ENCODE measurements at regions not wholly inside any gene's neighbourhood (a gene's known extent, or its start where the extent isn't known, plus 50 kb on each side); places are given as distances from the start of the nearest gene placed in this dataset.
"Not testable (repeated sequence)": the region's sequence is repeated elsewhere in the genome, so short reads cannot be mapped to it uniquely, and the experiment has no call there.

DNA sequence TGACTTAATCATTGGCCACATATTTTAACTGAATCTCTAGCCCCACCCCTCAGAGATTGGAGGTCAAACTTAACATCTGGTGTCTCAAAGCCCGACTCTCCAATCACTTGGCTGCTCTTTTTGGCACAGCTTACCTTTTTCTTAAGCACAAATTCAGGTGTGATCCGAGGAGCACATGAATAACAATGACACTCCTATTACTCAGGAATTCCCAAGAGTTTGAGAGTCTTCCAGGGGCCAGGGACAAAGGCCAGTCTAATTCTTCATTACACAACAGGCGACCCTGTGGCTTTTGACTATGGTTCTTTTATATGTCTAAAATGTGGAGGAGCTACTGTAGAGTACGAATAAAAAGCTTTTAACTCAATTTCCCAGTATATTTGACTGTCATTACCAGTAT is 190.7 kb upstream of the FAM240B start:
- H3K27me3 Mint-ChIP-seq; H3K9me3 ChIP-seq (ENCODE audit: control insufficient read depth, low read length, poor library complexity, severe bottlenecking); H3K4me3 Mint-ChIP-seq; H3K27ac Mint-ChIP-seq; DNase-seq; H3K4me1 Mint-ChIP-seq; H3K36me3 Mint-ChIP-seq (ENCODE audit: low read depth); ATAC-seq: not testable (repeated sequence)

- not testable (repeated sequence) for H3K27me3 Mint-ChIP-seq; H3K4me3 Mint-ChIP-seq; ATAC-seq; DNase-seq; H3K27ac Mint-ChIP-seq; H3K4me1 Mint-ChIP-seq; H3K9me3 ChIP-seq (ENCODE audit: control insufficient read depth, low read length, poor library complexity, severe bottlenecking); H3K36me3 Mint-ChIP-seq (ENCODE audit: low read depth)
Observed at GRCh38 chr9:38904719-38905118, 184.8 kb upstream of the FAM240B start.

- not testable (repeated sequence) for H3K27ac Mint-ChIP-seq; H3K9me3 ChIP-seq (ENCODE audit: control insufficient read depth, low read length, poor library complexity, severe bottlenecking); H3K27me3 Mint-ChIP-seq; ATAC-seq; H3K4me1 Mint-ChIP-seq; H3K36me3 Mint-ChIP-seq (ENCODE audit: low read depth); DNase-seq; H3K4me3 Mint-ChIP-seq
Observed at GRCh38 chr9:38901534-38902177, 181.7 kb upstream of the FAM240B start.

- not testable (repeated sequence) for DNase-seq; H3K4me3 Mint-ChIP-seq; H3K27ac Mint-ChIP-seq; H3K4me1 Mint-ChIP-seq; H3K36me3 Mint-ChIP-seq (ENCODE audit: low read depth); H3K9me3 ChIP-seq (ENCODE audit: control insufficient read depth, low read length, poor library complexity, severe bottlenecking); H3K27me3 Mint-ChIP-seq; ATAC-seq
Observed at GRCh38 chr9:38896404-38896803, 176.5 kb upstream of the FAM240B start.

DNA sequence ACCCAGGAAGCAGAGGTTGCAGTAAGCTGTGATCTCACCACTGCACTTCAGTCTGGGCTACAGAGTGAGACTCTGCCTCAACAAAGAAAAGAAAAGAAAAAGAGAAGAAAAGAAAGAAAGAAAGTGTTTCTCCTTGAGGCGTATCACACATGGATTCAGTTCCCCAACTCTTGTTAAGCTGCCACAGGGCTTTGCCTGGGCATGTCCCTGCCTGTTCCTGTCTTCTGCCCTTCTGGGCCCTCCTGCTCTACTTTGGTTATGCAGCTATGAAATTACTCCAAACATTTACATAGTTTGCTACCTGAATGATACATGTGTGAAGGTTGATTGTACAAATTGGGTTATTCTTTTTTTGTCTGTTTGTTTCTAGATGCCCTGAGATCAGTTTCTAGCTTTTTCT is 175.3 kb upstream of the FAM240B start:
- H3K4me3 Mint-ChIP-seq; H3K9me3 ChIP-seq (ENCODE audit: control insufficient read depth, low read length, poor library complexity, severe bottlenecking); H3K4me1 Mint-ChIP-seq; H3K27me3 Mint-ChIP-seq; H3K36me3 Mint-ChIP-seq (ENCODE audit: low read depth); ATAC-seq; H3K27ac Mint-ChIP-seq; DNase-seq: not testable (repeated sequence)

DNA sequence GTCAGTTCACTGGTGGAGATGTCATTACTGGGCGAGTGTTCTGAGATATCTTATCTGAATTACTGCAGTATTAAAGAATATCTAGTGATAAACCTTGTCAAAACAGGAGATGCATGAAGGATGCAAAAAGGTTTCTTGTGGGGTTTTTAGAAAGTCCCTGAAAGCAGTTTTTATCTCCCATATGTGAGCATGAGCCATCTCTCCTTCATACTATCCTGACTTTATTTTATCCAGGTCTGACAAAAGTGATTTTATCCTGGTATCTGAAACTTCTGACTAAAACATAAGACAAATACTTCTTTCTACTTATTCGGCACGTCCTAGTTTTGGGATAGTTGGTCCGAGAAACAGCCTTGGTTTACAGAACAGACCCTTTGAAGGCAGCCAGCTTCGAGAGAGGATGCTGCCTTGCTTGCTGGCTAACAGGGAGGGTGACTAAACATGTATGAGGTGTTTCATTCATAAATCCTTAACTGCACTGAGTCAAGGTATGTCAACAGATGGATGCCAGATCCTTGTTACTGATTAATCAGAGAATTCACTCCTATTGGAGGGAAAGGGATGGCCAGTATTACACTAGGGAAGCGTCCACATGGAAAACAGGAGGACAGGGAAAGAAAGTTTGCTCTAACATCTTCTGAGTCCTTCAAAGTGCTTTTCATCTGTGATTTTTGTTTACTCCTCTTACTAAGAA is 172.8 kb upstream of the FAM240B start:
- H3K27me3 Mint-ChIP-seq; H3K27ac Mint-ChIP-seq; ATAC-seq; H3K36me3 Mint-ChIP-seq (ENCODE audit: low read depth); DNase-seq; H3K4me1 Mint-ChIP-seq; H3K9me3 ChIP-seq (ENCODE audit: control insufficient read depth, low read length, poor library complexity, severe bottlenecking); H3K4me3 Mint-ChIP-seq: not testable (repeated sequence)

DNA sequence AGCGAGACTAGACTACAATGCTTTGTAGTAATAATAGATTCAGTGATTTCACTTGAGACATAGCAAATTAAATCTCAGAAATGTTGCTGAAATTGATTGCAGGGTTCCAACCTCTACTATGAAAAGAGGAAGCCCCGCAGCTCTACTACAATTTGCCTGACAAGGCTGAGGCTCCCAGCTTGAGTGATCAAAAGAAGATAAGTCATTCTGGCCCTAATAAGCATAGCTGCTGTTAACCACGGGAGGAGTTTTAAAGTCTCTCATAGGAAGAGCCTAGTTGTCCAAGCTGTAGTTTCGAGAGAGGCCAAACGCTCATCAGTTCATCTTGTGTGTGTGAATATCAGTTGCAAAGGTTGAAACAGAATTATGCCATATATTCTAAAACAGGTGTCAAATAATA is 166.1 kb upstream of the FAM240B start:
- not testable (repeated sequence) for H3K4me1 Mint-ChIP-seq, H3K27ac Mint-ChIP-seq, ATAC-seq

DNA sequence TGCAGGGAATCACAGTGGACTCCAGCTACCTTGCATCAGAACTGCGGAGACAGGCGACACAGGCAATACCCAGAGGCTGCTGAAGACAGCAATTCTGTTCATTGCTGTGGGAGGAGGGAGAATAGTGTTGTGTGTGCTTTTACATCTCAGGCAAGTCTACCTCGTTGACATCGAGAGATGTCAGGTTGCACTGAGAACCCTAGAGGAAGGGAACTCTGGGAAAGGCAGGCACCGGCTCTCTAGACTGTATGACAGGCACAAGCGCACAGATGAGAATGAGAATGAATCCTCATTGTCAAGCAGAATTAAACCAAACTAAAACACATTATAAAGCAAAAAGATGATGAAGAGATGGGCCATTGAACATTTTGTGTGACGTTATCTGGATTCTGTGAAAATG is 155.7 kb upstream of the FAM240B start:
- ATAC-seq; H3K9me3 ChIP-seq (ENCODE audit: control insufficient read depth, low read length, poor library complexity, severe bottlenecking); H3K4me1 Mint-ChIP-seq; H3K36me3 Mint-ChIP-seq (ENCODE audit: low read depth); H3K27me3 Mint-ChIP-seq; H3K4me3 Mint-ChIP-seq; H3K27ac Mint-ChIP-seq; DNase-seq: not testable (repeated sequence)

More for the DNA sequence above, 166.1 kb upstream of the FAM240B start:
- not testable (repeated sequence) for H3K27me3 Mint-ChIP-seq; H3K4me3 Mint-ChIP-seq; H3K36me3 Mint-ChIP-seq (ENCODE audit: low read depth); H3K9me3 ChIP-seq (ENCODE audit: control insufficient read depth, low read length, poor library complexity, severe bottlenecking); DNase-seq

DNA sequence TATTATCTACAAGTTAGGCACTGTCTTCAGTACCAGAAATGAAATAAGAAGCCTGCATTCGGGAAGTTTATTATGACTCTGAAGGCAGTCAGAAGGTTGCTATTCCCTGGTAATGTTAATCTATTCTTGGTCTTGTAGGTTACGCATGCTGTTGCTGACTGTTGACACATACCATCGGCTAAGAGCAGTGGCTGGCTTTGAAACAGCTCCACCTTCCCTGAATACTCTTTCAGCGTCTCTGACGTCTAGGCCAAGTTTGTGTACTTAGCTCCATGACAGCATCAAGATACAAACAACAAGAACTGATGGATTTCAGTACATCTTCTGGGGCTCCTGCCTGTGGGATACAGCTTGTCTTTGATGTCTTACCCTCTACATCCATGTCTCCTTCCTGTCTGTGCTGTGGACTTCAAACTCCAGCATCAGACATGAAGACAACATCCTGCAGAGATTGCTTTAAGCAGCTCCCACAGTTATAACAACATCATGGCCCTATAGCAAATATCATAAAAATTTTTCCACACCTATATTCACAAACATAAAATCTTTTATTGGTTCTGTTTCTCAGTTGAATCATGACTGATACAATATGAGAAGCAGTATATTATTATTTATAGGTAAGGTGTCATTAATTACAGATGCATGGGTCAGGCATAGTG is 151.5 kb upstream of the FAM240B start:
- not testable (repeated sequence) for H3K27ac Mint-ChIP-seq; H3K9me3 ChIP-seq (ENCODE audit: control insufficient read depth, low read length, poor library complexity, severe bottlenecking); ATAC-seq; H3K4me1 Mint-ChIP-seq; DNase-seq; H3K36me3 Mint-ChIP-seq (ENCODE audit: low read depth); H3K27me3 Mint-ChIP-seq; H3K4me3 Mint-ChIP-seq

DNA sequence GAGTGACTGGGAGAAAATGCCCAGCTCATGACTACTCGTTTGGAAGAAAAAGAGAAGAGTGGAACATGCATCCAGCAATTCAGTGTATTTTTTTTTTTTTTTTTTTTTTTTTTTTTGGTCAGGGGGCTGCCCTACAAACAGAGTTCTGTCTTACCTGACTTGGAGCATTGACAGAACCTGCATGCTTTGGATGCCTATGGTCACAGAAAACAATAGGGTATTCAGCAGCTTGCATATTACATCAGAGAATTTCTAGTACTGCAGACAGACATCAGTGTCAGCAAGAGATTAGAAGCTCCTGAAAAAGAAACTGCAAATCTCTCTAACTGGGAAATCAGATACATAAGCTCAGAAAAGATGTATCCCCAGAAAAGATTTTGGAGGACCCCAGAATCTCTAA is 139.9 kb upstream of the FAM240B start:
- not testable (repeated sequence) for H3K4me3 Mint-ChIP-seq; H3K4me1 Mint-ChIP-seq; H3K27ac Mint-ChIP-seq; H3K36me3 Mint-ChIP-seq (ENCODE audit: low read depth); H3K9me3 ChIP-seq (ENCODE audit: control insufficient read depth, low read length, poor library complexity, severe bottlenecking); ATAC-seq; DNase-seq; H3K27me3 Mint-ChIP-seq

DNA sequence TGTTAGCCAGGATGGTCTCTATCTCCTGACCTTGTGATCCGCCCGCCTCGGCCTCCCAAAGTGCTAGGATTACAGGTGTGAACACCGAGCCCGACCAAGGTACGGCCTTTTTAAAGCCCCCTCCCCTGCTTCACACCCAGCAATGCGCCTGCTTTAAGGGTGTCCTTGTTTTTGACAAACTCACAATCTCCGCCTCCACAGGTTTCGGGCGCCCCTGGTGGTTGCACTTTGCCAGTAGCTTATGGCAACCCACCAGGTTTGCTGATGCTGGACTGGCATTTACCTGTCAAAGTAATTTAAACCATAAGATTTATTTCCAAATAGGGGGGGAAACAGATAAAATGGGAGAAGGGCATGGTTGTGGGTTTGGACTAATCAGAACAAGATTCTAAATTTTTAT is 129.0 kb upstream of the FAM240B start:
- DNase-seq; H3K4me3 Mint-ChIP-seq; H3K4me1 Mint-ChIP-seq; H3K9me3 ChIP-seq (ENCODE audit: control insufficient read depth, low read length, poor library complexity, severe bottlenecking); H3K36me3 Mint-ChIP-seq (ENCODE audit: low read depth); H3K27me3 Mint-ChIP-seq; ATAC-seq; H3K27ac Mint-ChIP-seq: not testable (repeated sequence)

DNA sequence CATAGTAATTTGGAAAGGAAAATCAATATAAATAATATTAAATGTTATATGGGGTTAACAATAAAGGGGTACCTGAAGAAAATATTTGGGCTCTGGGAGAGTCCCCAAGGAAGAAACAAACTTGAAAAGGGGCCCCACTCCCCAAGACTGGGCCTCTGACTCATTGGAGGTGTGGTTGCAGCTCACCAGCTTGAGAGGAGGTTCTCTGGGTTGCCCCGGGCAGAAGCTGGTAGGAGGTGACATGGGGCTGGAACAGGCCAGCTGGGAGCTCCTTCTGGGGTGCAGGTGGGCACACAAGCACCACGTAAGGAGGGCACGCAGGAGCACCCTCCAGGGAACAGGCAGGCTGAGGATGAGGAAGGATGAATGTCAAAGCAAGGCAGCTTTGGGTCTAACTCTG is 120.3 kb upstream of the FAM240B start:
- H3K27me3 Mint-ChIP-seq; H3K4me1 Mint-ChIP-seq; H3K36me3 Mint-ChIP-seq (ENCODE audit: low read depth); ATAC-seq; H3K9me3 ChIP-seq (ENCODE audit: control insufficient read depth, low read length, poor library complexity, severe bottlenecking); DNase-seq; H3K27ac Mint-ChIP-seq; H3K4me3 Mint-ChIP-seq: not testable (repeated sequence)

- H3K27me3 Mint-ChIP-seq; H3K4me3 Mint-ChIP-seq; H3K27ac Mint-ChIP-seq; H3K4me1 Mint-ChIP-seq; ATAC-seq; DNase-seq; H3K36me3 Mint-ChIP-seq (ENCODE audit: low read depth); H3K9me3 ChIP-seq (ENCODE audit: control insufficient read depth, low read length, poor library complexity, severe bottlenecking): not testable (repeated sequence)
Observed at GRCh38 chr9:38833706-38834105, 113.8 kb upstream of the FAM240B start.

DNA sequence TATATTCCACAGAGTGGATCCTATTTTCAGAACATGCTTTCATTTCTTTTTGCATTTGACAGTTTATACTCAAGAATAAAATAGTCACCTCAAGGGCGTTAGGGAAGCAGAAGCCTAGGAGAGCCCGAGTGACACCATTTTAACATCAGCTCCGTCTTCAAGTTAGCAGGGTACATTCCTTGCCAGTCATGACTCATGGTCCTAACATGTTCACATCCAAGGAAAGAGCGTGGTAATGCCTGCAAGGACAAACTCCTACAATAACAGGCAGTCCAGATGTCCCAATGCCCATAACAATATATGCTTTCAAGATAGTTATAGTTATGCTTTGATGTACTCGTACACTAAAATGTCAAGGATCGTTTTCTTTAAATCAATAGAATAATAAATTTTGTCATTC is 93.9 kb upstream of the FAM240B start:
- ATAC-seq; H3K27me3 Mint-ChIP-seq; H3K9me3 ChIP-seq (ENCODE audit: control insufficient read depth, low read length, poor library complexity, severe bottlenecking); H3K27ac Mint-ChIP-seq; DNase-seq; H3K4me3 Mint-ChIP-seq; H3K36me3 Mint-ChIP-seq (ENCODE audit: low read depth); H3K4me1 Mint-ChIP-seq: not testable (repeated sequence)
